NCI-H748 (cell line): ENCODE measurements at regions not wholly inside any gene's neighbourhood (a gene's known extent, or its start where the extent isn't known, plus 50 kb on each side); places are given as distances from the start of the nearest gene placed in this dataset.
"Not testable (repeated sequence)": the region's sequence is repeated elsewhere in the genome, so short reads cannot be mapped to it uniquely, and the experiment has no call there.

ENCODE experiments used
- DNase-seq: peaks from one replicate; lab custom pipeline; 2025; ENCODE audit not compliant: unreplicated experiment; lab: John Stamatoyannopoulos, UW

- DNase-seq, result no peak
Measured at GRCh38 chr9:18263377-18263776, 210.6 kb upstream of the ADAMTSL1 start.

GRCh38 chr9:18268381-18268780 is 205.6 kb upstream of the ADAMTSL1 start:
- DNase-seq, result no peak

- DNase-seq, result no peak
Measured at GRCh38 chr9:18269561-18269960, 204.4 kb upstream of the ADAMTSL1 start.

- DNase-seq, result peak; percentile 14
Measured at GRCh38 chr9:18274693-18275092, 199.3 kb upstream of the ADAMTSL1 start.

- no peak for DNase-seq
Measured at GRCh38 chr9:18275313-18275990, 198.5 kb upstream of the ADAMTSL1 start.

GRCh38 chr9:18281291-18281690 is 192.7 kb upstream of the ADAMTSL1 start:
- DNase-seq, result no peak

- DNase-seq, result no peak
Measured at GRCh38 chr9:18294229-18294628, 179.7 kb upstream of the ADAMTSL1 start.

- no peak for DNase-seq
Measured at GRCh38 chr9:18296702-18297055, 177.3 kb upstream of the ADAMTSL1 start.

- DNase-seq, result peak; percentile 39
Measured at GRCh38 chr9:18297056-18297841, 176.7 kb upstream of the ADAMTSL1 start.

GRCh38 chr9:18299449-18299848 is 174.5 kb upstream of the ADAMTSL1 start:
- no peak for DNase-seq

- peak; percentile 31 for DNase-seq
Measured at GRCh38 chr9:18305167-18305806, 168.7 kb upstream of the ADAMTSL1 start.

GRCh38 chr9:18314316-18314715 is 159.6 kb upstream of the ADAMTSL1 start:
- no peak for DNase-seq

GRCh38 chr9:18317896-18318295 is 156.1 kb upstream of the ADAMTSL1 start:
- no peak for DNase-seq

- no peak for DNase-seq
Measured at GRCh38 chr9:18319918-18320445, 154.0 kb upstream of the ADAMTSL1 start.

GRCh38 chr9:18324928-18325745 is 148.8 kb upstream of the ADAMTSL1 start:
- no peak for DNase-seq

- DNase-seq, result not testable (repeated sequence)
Measured at GRCh38 chr9:18325746-18326011, 148.3 kb upstream of the ADAMTSL1 start.

GRCh38 chr9:18327121-18327520 is 146.8 kb upstream of the ADAMTSL1 start:
- DNase-seq, result no peak

GRCh38 chr9:18330401-18331309 is 143.3 kb upstream of the ADAMTSL1 start:
- DNase-seq, result no peak

- DNase-seq, result peak; percentile 67
Measured at GRCh38 chr9:18331310-18331684, 142.7 kb upstream of the ADAMTSL1 start.

- peak; percentile 65 for DNase-seq
Measured at GRCh38 chr9:18331808-18332209, 142.1 kb upstream of the ADAMTSL1 start.
